ENCODE measurements at regions not wholly inside any gene's neighbourhood (a gene's known extent, or its start where the extent isn't known, plus 50 kb on each side); places are given as distances from the start of the nearest gene placed in this dataset.

DNA sequence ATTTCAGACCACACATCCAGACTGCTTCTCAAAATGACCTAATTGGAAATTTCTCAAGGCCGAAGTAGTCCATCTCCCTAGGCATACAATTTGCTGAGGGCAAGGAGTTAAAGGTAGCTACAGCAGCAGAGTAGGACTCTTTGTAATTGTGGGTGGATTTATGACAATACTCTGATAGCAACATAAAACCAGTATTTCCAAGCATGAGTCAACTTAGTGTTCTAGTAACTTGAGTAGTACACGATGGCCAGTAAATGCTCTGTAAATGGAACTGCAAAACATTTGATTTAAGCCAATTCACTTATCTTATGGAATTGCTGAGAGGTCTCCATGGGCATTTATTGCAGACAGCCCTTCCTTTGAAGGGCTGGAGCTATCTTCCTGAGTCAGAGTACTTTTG is 352.2 kb downstream of the PLK2 start:
- TF ChIP-seq, protein P1, sequence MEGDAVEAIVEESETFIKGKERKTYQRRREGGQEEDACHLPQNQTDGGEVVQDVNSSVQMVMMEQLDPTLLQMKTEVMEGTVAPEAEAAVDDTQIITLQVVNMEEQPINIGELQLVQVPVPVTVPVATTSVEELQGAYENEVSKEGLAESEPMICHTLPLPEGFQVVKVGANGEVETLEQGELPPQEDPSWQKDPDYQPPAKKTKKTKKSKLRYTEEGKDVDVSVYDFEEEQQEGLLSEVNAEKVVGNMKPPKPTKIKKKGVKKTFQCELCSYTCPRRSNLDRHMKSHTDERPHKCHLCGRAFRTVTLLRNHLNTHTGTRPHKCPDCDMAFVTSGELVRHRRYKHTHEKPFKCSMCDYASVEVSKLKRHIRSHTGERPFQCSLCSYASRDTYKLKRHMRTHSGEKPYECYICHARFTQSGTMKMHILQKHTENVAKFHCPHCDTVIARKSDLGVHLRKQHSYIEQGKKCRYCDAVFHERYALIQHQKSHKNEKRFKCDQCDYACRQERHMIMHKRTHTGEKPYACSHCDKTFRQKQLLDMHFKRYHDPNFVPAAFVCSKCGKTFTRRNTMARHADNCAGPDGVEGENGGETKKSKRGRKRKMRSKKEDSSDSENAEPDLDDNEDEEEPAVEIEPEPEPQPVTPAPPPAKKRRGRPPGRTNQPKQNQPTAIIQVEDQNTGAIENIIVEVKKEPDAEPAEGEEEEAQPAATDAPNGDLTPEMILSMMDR (IDR thresholded peaks at IDR 0.05): no peak
- TF ChIP-seq POLR2AphosphoS5 (IDR thresholded peaks at IDR 0.05): no peak
- no peak for TF ChIP-seq POLR2A (IDR thresholded peaks at IDR 0.05)
